WTC11 (cell line): ENCODE measurements at regions not wholly inside any gene's neighbourhood (a gene's known extent, or its start where the extent isn't known, plus 50 kb on each side); places are given as distances from the start of the nearest gene placed in this dataset.

Experiments used
- ATAC-seq: fragments of 200-7000 bp; cut with Tn5 transposase; 2 replicates; pipeline ENCODE4 v1.10.0; 2021; ENCODE audit warnings: mild to moderate bottlenecking, moderate library complexity
- CTCF ChIA-PET: fragments of 300-600 bp; sonication (Branson Sonifier 250); formaldehyde crosslinking; loops from one replicate; lab custom pipeline; 2021; ENCODE audit warnings: antibody characterized with exemption; lab: Charles Lee
- POLR2A ChIA-PET: fragments of 350-600 bp; sonication (Branson Sonifier 250); formaldehyde crosslinking; loops from one replicate; lab custom pipeline; 2021; ENCODE audit warnings: antibody characterized with exemption; lab: Charles Lee
- DNase-seq: peaks from one replicate; pipeline ENCODE4 v3.0.0; 2021; ENCODE audit warnings: low spot score
- H3K27ac Mint-ChIP-seq: 2 replicates; pipeline ENCODE4 v1.8.0; 2021; ENCODE audit warnings: mixed read lengths
- H3K27me3 Mint-ChIP-seq: 2 replicates; pipeline ENCODE4 v1.8.0; 2021; ENCODE audit warnings: low read depth, mild to moderate bottlenecking, moderate library complexity, mixed read lengths
- H3K36me3 Mint-ChIP-seq: 2 replicates; pipeline ENCODE4 v1.8.0; 2021; ENCODE audit warnings: mixed read lengths
- H3K4me1 Mint-ChIP-seq: 2 replicates; pipeline ENCODE4 v1.8.0; 2022; ENCODE audit warnings: mixed read lengths
- H3K4me3 Mint-ChIP-seq: 2 replicates; pipeline ENCODE4 v1.8.0; 2021; ENCODE audit warnings: mild to moderate bottlenecking, moderate library complexity, mixed read lengths
- H3K9me3 Mint-ChIP-seq: 2 replicates; pipeline ENCODE4 v1.8.0; 2021; ENCODE audit warnings: mixed read lengths
- ELF4 ChIP-seq: sonication (generic); formaldehyde crosslinking; IDR thresholded peaks from 2 replicates; pipeline ENCODE4 v1.8.1; 2022; ENCODE audit warnings: low read depth, mild to moderate bottlenecking, moderate library complexity, missing genetic modification reagents
- FOXJ3 ChIP-seq: sonication (generic); formaldehyde crosslinking; IDR thresholded peaks from 2 replicates; pipeline ENCODE4 v1.9.0; 2021; ENCODE audit warnings: missing genetic modification reagents, mild to moderate bottlenecking, borderline replicate concordance
- FOXK1 ChIP-seq: sonication (generic); formaldehyde crosslinking; IDR thresholded peaks from 2 replicates; pipeline ENCODE4 v1.8.0; 2022; ENCODE audit warnings: mild to moderate bottlenecking, moderate library complexity, missing genetic modification reagents
- HMGA2 ChIP-seq: fragments of 250-450 bp; sonication (Bioruptor Pico); IDR thresholded peaks from 2 replicates; pipeline ENCODE4 v1.4.0; 2021; ENCODE audit warnings: mild to moderate bottlenecking, moderate library complexity
- IRF2 ChIP-seq: sonication (generic); formaldehyde crosslinking; IDR thresholded peaks from 2 replicates; pipeline ENCODE4 v1.8.0; 2022; ENCODE audit warnings: low read depth, missing genetic modification reagents, borderline replicate concordance
- JAZF1 ChIP-seq: fragments of 250-450 bp; sonication (Bioruptor Pico); IDR thresholded peaks from 2 replicates; pipeline ENCODE4 v1.9.0; 2021; ENCODE audit warnings: moderate library complexity, mild to moderate bottlenecking, inconsistent platforms
- KAT7 ChIP-seq: sonication (generic); formaldehyde crosslinking; IDR thresholded peaks from 2 replicates; pipeline ENCODE4 v1.8.1; 2023; ENCODE audit warnings: missing genetic modification reagents, mild to moderate bottlenecking, borderline replicate concordance
- MXD4 ChIP-seq: fragments of 250-450 bp; sonication (Bioruptor Pico); IDR thresholded peaks from 2 replicates; pipeline ENCODE4 v1.8.0; 2021; ENCODE audit warnings: mild to moderate bottlenecking, moderate library complexity, borderline replicate concordance
- MYBL2 ChIP-seq: sonication (generic); formaldehyde crosslinking; IDR thresholded peaks from 2 replicates; pipeline ENCODE4 v1.8.1; 2023; ENCODE audit warnings: mild to moderate bottlenecking, moderate library complexity, missing genetic modification reagents
- NFE2L1 ChIP-seq: sonication (generic); formaldehyde crosslinking; IDR thresholded peaks from 2 replicates; pipeline ENCODE4 v1.8.1; 2023; ENCODE audit warnings: missing genetic modification reagents
- NFYB ChIP-seq: sonication (generic); formaldehyde crosslinking; conservative IDR thresholded peaks from 2 replicates; pipeline ENCODE4 v1.8.0; 2022; ENCODE audit warnings: low read depth, missing genetic modification reagents
- OVOL2 ChIP-seq: fragments of 250-450 bp; sonication (Bioruptor Pico); IDR thresholded peaks from 2 replicates; pipeline ENCODE4 v1.9.0; 2021; ENCODE audit warnings: mild to moderate bottlenecking, borderline replicate concordance
- TCF7 ChIP-seq: sonication (generic); formaldehyde crosslinking; IDR thresholded peaks from 2 replicates; pipeline ENCODE4 v1.8.0; 2022; ENCODE audit warnings: mild to moderate bottlenecking, low read depth, missing genetic modification reagents, moderate library complexity
- TEAD1 ChIP-seq: sonication (generic); formaldehyde crosslinking; IDR thresholded peaks from 2 replicates; pipeline ENCODE4 v1.8.0; 2022; ENCODE audit warnings: mild to moderate bottlenecking, missing genetic modification reagents
- USF2 ChIP-seq: sonication (generic); formaldehyde crosslinking; IDR thresholded peaks from 2 replicates; pipeline ENCODE4 v1.8.1; 2023; ENCODE audit warnings: mild to moderate bottlenecking, missing genetic modification reagents, moderate library complexity
- ZBTB43 ChIP-seq: sonication (generic); formaldehyde crosslinking; IDR thresholded peaks from 2 replicates; pipeline ENCODE4 v1.8.1; 2023; ENCODE audit warnings: mild to moderate bottlenecking, missing genetic modification reagents
- ZNF138 ChIP-seq: sonication (generic); formaldehyde crosslinking; conservative IDR thresholded peaks from 2 replicates; pipeline ENCODE4 v1.8.1; 2022; ENCODE audit warnings: mild to moderate bottlenecking, moderate library complexity, missing genetic modification reagents
- TF ChIP-seq, protein P1 (sequence below): fragments of 250-450 bp; sonication (Bioruptor Pico); IDR thresholded peaks from 2 replicates; pipeline ENCODE4 v1.9.0; 2021; ENCODE audit warnings: mild to moderate bottlenecking
- TF ChIP-seq, protein P2 (sequence below): sonication (generic); formaldehyde crosslinking; IDR thresholded peaks from 2 replicates; pipeline ENCODE4 v1.8.1; 2022; ENCODE audit warnings: low read depth, mild to moderate bottlenecking, moderate library complexity, missing genetic modification reagents, borderline replicate concordance
- TF ChIP-seq, protein P3 (sequence below): sonication (generic); formaldehyde crosslinking; IDR thresholded peaks from 2 replicates; pipeline ENCODE4 v1.8.0; 2023; ENCODE audit warnings: missing genetic modification reagents, mild to moderate bottlenecking, borderline replicate concordance
- TF ChIP-seq, protein P4 (sequence below): fragments of 250-450 bp; sonication (Bioruptor Pico); IDR thresholded peaks from 2 replicates; pipeline ENCODE4 v1.9.0; 2021; ENCODE audit warnings: moderate library complexity, mild to moderate bottlenecking, inconsistent platforms, borderline replicate concordance

GRCh38 chr5:174609116-174609515 is 115.3 kb upstream of the MSX2 start (continued):
- TF ChIP-seq, protein P1, sequence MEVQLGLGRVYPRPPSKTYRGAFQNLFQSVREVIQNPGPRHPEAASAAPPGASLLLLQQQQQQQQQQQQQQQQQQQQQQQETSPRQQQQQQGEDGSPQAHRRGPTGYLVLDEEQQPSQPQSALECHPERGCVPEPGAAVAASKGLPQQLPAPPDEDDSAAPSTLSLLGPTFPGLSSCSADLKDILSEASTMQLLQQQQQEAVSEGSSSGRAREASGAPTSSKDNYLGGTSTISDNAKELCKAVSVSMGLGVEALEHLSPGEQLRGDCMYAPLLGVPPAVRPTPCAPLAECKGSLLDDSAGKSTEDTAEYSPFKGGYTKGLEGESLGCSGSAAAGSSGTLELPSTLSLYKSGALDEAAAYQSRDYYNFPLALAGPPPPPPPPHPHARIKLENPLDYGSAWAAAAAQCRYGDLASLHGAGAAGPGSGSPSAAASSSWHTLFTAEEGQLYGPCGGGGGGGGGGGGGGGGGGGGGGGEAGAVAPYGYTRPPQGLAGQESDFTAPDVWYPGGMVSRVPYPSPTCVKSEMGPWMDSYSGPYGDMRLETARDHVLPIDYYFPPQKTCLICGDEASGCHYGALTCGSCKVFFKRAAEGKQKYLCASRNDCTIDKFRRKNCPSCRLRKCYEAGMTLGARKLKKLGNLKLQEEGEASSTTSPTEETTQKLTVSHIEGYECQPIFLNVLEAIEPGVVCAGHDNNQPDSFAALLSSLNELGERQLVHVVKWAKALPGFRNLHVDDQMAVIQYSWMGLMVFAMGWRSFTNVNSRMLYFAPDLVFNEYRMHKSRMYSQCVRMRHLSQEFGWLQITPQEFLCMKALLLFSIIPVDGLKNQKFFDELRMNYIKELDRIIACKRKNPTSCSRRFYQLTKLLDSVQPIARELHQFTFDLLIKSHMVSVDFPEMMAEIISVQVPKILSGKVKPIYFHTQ (CRISPR knock-in tag), result no peak

- CTCF ChIA-PET, result interaction anchor here (1.7 kb wide), 1 partner anchor 192 kb away, joined by 7 read pairs; no protein-coding TSS in a partner anchor
- Mint-ChIP-seq H3K36me3 (no peaks in the 10 kb centered on the region), H3K9me3 (peaks cover 8% of the 10 kb centered on the region), H3K27ac (no peak overlapping the region), H3K4me3 (no peak overlapping the region), H3K4me1 (no peaks in the 10 kb centered on the region; the same call in 1 of the 2 replicates), H3K27me3 (no peaks in the 10 kb centered on the region; the same call in 1 of the 2 replicates)
- POLR2A ChIA-PET, result no interaction called here
- DNase-seq, result no peak
- TF ChIP-seq, protein P2, sequence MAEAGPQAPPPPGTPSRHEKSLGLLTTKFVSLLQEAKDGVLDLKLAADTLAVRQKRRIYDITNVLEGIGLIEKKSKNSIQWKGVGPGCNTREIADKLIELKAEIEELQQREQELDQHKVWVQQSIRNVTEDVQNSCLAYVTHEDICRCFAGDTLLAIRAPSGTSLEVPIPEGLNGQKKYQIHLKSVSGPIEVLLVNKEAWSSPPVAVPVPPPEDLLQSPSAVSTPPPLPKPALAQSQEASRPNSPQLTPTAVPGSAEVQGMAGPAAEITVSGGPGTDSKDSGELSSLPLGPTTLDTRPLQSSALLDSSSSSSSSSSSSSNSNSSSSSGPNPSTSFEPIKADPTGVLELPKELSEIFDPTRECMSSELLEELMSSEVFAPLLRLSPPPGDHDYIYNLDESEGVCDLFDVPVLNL (CRISPR knock-in tag), result no peak
- no peak for TF ChIP-seq ZBTB43 (CRISPR knock-in tag)
- no peak for TF ChIP-seq ELF4
- no peak for TF ChIP-seq IRF2 (CRISPR knock-in tag)
- no peak for TF ChIP-seq FOXK1 (CRISPR knock-in tag)
- TF ChIP-seq JAZF1 (CRISPR knock-in tag), result no peak
- no peak for TF ChIP-seq ZNF138 (CRISPR knock-in tag)
- TF ChIP-seq FOXJ3, result no peak
- TF ChIP-seq NFYB (CRISPR knock-in tag), result no peak
- no peak for TF ChIP-seq MXD4
- ATAC-seq, result no peak
These were observed 113.4 kb upstream of the MSX2 start for GRCh38 chr5:174610968-174611367.

DNA sequence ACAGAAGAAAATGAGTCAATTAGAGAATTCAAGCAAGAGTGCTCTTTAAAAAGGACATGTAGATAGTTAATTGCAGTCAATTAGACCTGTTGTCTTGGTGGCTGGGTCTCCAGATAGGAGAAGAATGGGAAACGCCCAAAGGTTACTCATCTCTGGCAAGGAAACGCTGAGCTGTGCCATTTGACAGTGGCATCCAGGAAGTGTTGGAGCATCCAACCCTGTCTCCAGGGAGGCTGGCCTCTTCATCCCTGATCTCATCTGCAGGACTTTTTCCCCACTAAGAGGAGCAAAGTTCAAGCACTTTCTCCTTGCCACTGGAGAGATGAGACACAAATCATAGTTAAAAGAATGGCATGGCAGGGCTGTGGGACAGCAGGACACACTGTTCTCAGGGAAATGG is 111.7 kb upstream of the MSX2 start:
- Mint-ChIP-seq H3K36me3 (no peaks in the 10 kb centered on the region), H3K4me1 (no peaks in the 10 kb centered on the region), H3K4me3 (no peak overlapping the region), H3K27me3 (no peaks in the 10 kb centered on the region; the same call in 1 of the 2 replicates), H3K9me3 (peaks cover 8% of the 10 kb centered on the region), H3K27ac (no peak overlapping the region)
- ATAC-seq, result no peak
- DNase-seq, result no peak
- CTCF ChIA-PET, result interaction anchor here (1.7 kb wide), 1 partner anchor 193 kb away, joined by 7 read pairs; no protein-coding TSS in a partner anchor
- POLR2A ChIA-PET, result no interaction called here
- no peak for TF ChIP-seq TEAD1 (CRISPR knock-in tag)
- no peak for TF ChIP-seq TCF7 (CRISPR knock-in tag)
- TF ChIP-seq USF2 (CRISPR knock-in tag), result no peak
- TF ChIP-seq, protein P3, sequence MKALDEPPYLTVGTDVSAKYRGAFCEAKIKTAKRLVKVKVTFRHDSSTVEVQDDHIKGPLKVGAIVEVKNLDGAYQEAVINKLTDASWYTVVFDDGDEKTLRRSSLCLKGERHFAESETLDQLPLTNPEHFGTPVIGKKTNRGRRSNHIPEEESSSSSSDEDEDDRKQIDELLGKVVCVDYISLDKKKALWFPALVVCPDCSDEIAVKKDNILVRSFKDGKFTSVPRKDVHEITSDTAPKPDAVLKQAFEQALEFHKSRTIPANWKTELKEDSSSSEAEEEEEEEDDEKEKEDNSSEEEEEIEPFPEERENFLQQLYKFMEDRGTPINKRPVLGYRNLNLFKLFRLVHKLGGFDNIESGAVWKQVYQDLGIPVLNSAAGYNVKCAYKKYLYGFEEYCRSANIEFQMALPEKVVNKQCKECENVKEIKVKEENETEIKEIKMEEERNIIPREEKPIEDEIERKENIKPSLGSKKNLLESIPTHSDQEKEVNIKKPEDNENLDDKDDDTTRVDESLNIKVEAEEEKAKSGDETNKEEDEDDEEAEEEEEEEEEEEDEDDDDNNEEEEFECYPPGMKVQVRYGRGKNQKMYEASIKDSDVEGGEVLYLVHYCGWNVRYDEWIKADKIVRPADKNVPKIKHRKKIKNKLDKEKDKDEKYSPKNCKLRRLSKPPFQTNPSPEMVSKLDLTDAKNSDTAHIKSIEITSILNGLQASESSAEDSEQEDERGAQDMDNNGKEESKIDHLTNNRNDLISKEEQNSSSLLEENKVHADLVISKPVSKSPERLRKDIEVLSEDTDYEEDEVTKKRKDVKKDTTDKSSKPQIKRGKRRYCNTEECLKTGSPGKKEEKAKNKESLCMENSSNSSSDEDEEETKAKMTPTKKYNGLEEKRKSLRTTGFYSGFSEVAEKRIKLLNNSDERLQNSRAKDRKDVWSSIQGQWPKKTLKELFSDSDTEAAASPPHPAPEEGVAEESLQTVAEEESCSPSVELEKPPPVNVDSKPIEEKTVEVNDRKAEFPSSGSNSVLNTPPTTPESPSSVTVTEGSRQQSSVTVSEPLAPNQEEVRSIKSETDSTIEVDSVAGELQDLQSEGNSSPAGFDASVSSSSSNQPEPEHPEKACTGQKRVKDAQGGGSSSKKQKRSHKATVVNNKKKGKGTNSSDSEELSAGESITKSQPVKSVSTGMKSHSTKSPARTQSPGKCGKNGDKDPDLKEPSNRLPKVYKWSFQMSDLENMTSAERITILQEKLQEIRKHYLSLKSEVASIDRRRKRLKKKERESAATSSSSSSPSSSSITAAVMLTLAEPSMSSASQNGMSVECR (CRISPR knock-in tag), result no peak
- no peak for TF ChIP-seq OVOL2 (CRISPR knock-in tag)
- TF ChIP-seq MYBL2 (CRISPR knock-in tag), result no peak
- TF ChIP-seq KAT7 (CRISPR knock-in tag), result no peak
- TF ChIP-seq, protein P2 (CRISPR knock-in tag), result no peak
- TF ChIP-seq, protein P4, sequence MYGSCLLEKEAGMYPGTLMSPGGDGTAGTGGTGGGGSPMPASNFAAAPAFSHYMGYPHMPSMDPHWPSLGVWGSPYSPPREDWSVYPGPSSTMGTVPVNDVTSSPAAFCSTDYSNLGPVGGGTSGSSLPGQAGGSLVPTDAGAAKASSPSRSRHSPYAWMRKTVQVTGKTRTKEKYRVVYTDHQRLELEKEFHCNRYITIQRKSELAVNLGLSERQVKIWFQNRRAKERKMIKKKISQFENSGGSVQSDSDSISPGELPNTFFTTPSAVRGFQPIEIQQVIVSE (CRISPR knock-in tag), result no peak
- TF ChIP-seq HMGA2, result no peak
- TF ChIP-seq NFE2L1, result no peak
- no peak for TF ChIP-seq ZNF138 (CRISPR knock-in tag)
- no peak for TF ChIP-seq FOXK1 (CRISPR knock-in tag)
